NCI-H1436 treated with DMSO at 0.1 percent for 48 hours (cell line): ENCODE measurements at regions not wholly inside any gene's neighbourhood (a gene's known extent, or its start where the extent isn't known, plus 50 kb on each side); places are given as distances from the start of the nearest gene placed in this dataset.
"Not testable (repeated sequence)": the region's sequence is repeated elsewhere in the genome, so short reads cannot be mapped to it uniquely, and the experiment has no call there.

Source experiments
- DNase-seq: peaks from one replicate; lab custom pipeline; 2025; lab: John Stamatoyannopoulos, UW

DNA sequence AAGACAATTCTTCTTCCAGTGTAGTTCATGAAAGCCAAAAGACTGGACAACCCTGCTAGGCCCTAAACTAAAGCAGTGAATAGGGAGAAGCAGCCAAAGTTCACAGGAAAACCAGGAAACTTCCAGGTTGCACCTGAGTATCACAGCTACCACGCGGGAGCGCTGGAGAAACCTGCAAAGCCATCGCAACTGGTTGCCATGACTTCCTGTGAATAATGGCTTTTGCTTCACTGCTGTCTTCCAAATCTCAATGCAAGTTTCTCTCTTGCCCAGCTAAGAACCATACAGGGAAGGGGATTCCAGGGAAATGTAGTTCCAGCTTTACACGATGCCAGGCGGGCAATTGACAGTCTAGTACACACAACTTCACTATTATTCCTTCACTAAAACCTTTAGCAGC lies 114.1 kb downstream of the GXYLT1 start:
- DNase-seq = no peak

DNA sequence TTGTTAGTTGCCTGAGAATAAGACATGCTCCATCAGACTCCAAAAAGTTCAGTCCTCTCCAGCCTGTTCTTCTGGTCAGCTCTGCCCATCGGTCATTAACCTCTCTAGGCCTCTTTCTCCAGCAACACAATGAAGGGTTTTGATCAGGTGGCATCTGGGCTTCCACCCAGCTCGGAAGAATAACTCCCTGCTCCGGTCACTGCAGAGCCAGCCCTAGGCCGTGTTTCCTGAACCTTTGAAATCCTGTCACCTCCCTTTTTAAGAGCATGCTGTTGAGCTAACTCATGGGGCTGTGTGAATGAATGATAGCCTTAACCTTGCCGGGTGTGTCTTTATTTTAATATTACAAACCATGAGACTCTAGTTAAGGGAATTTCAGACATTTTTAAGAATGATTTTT lies 117.1 kb downstream of the GXYLT1 start:
- DNase-seq = no peak

DNA sequence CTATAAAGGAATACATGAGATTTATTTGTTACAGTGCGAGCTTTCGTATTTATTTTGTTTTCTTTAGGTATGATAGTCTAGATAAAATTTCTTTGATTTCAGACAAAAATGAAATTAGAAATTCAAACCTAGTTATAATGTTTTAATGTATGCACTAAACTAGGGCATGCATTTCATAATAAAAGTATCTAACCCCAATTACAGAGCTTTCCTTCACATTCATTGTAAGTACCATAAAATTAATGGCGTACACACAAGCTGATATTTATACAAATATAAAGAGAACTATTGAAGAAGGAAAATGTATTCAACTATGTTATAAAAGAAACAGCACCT lies 120.2 kb downstream of the GXYLT1 start:
- no peak for DNase-seq

DNA sequence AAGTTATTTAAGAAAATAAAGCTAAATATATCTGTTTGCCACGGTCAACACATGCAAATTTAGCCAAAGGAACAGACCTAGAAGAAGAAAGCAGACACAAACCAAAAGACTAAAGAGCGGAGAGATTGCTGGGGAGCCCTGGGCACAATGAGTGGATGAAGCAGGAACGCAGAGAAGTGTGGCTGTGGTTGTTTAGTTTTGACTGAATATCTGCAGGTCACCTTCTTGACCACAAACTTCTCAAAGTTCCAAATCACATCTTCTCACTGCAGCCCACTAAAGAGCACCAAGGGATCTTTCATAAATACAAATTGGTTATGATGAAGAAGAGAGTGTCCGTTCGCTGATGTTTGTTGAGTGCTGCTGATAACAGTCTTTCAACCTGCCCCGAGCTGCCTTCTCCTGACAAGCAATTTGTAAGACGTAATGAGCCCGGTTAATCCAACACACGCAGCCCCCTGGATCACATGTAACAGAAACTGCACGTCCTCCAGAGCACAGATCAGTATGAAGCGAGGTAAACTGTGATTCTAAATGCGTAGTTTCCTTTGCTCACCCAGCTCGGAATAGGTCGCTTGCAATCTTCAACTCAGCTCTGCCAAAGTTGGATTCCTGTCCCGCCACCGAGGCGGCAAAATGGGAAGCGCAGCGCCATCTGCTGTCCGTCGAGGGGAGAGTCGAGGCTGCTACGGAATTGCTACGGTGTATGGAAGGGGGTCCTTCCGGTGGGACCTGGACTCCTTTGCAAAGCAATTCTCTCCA lies 120.8 kb downstream of the GXYLT1 start:
- no peak for DNase-seq

DNA sequence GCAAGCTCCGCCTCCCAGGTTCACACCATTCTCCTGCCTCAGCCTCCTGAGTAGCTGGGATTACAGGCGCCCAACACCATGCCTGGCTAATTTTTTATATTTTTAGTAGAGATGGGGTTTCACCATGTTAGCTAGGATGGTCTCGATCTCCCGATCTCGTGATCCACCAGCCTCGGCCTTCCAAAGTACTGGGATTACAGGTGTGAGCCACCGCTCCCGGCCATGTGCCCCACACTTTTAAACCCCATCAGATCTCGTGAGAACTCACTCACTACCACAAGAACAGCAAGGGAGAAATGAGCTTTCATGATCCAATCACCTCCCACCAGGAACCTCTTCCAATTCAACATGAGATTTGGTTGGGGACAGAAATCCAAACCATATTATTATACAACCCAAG lies 122.7 kb downstream of the GXYLT1 start:
- not testable (repeated sequence) for DNase-seq

DNA sequence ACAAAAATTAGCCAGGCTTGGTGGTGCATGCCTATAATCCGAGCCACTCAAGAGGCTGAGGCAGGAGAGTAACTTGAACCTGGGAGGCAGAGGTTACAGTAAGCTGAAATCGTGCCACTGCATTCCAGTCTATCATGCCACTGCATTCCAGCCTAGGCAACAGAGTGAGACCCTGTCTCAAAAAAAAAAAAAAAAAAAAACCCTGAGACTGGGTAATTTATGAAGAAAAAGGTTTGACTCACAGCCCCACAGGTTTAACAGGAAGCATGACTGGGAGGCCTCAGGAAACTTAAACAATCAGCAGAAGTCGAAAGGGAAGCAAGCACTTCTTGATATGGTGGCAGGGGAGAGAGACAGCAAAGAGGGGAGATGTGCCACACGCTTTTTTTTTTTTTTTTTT lies 123.2 kb downstream of the GXYLT1 start:
- DNase-seq = no peak

DNA sequence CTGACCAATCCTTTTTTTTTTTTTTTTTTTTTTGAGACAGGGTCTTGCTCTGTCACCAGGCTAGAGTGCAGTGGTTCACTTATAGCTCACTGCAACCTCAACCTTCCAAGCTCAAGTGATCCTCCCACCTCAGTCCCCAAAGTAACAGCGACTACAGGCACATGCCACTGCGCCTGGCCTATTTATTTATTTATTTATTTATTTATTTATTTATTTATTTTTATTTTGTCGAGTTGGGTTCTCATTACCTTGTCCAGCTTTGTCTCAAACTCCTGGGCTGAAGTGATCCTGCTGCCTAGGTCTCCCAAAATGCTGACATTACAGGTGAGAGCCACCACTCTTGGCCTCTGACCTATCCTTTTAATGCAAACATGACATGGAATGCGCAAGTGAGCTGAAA lies 124.4 kb downstream of the GXYLT1 start:
- DNase-seq = no peak

DNA sequence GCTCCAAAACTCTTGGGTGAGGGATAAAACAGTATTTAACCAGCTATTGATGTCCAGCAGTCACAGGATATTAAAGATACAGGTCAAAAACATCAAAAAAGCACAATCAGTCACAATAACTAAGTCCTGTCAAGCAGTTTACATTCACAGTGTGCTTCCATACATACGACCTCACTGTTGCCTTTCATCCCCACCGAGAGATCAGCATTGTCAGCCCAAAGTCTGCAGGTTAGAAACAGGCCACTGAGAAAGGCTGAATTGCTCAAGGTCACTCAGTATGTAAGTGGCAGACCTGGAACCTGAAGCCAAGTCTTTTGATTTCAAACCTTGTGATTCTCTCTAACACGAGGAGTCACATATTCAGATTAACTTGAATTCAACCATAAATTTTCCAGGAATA lies 124.9 kb downstream of the GXYLT1 start:
- DNase-seq = no peak

DNA sequence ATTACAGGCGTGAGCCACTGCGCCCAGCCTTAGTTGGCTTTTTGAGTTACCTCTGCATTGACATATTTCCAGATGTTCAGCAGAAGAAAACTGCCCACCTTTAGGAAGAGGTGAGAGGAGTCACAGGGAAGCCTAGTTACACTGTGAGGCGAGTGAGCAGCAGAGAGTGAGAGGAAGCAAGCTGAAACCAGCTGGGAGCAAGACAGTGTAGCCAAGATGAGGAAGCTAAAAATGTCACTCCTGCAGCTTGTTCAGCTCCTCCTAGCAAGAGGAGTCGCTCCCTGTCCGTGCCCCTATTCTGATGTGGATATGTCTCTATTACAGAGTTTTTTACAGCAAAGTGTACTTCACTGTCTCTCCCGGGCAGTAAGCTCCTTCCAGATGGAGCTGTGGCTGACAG lies 127.6 kb downstream of the GXYLT1 start:
- DNase-seq = no peak

DNA sequence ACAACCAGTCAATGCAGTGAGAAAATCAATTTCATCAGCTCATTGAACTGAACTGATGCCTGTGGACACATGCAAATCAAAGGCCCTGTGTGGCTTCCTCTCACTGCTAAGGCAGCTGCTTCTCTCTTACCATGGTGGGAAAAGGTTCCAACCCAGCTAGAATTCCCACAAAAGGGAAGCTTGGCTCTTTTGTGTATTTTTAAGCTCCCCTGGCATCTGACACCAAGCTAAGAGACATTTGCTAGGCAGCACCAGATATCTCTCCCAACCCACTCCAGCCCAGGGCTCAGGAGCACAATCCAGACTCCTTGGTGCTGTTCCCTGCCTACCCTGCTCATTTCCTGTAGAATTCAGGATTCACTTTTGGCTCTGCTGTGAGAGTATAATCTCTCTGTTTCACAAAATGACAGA lies 129.6 kb downstream of the GXYLT1 start:
- DNase-seq = no peak

DNA sequence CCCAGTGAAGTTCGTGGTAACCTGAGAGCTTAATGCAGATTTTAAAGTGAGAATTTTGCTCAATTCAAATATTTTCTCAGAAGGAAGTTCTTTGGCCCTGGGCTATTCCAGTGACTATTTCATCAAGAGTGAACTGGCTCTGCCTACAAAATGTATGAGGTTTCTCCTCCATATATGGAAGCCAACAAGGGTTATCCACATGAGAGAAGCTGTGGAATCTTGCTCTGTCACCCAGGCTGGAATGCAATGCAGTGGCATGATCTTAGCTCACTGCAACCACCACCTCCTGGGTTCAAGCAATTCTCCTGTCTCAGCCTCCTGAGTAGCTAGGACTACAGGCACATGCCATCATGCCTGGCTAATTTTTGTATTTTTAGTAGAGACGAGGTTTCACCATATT lies 132.2 kb downstream of the GXYLT1 start:
- not testable (repeated sequence) for DNase-seq

DNA sequence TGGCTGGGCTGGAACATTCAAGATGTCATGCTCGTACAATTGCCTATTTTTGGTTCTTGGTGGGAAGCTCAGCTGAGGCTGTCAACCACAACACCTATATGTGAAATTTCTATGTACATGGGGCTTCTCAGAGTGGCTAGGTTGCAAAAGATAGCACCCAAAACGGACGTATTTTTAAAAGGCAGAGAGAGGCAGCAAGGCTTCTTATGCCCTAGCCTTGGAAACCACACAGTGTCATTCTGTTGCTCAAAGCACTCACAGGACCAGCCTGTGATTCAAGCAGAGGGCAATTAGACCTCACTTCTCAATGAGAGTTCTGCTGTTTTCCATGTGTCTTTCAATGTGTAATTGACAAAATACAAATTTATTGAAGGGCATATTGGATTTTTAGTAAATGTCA lies 134.0 kb downstream of the GXYLT1 start:
- DNase-seq = no peak

DNA sequence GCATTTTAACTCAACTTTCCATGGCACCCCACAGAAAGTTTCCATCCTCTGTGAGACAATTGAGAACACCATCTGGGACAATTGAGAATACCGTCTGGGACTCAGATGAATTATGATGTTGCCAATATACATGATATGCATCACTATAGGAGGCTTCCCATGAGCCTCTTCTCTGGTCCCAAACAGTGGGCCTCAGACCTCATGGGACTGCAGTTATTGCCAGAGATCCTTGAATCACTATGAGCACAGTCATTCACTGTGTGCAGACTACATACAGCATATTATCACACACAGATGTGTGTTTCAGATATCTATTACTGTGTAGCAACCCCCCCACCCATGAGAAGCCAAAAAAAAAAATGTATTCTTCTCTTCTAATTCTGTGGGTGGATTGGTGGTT lies 134.4 kb downstream of the GXYLT1 start:
- no peak for DNase-seq

DNA sequence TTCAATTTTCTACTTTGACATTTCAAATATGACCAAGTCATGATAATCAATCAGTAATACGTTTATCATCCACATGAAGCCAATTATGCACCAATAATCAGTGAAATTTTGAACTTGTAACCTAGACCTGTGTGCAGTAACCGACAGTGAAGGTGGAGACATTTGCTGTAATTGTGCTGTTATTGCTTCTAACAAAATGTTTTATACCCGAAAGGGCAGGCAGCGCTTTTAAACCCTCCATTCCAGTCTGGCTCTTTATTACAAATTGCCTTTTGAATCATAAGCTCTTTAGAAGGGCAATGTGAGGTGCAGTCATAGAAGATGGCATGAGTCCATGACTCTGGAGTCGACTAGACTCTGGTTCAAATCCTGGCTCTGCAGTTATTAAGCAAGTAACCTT lies 135.7 kb downstream of the GXYLT1 start:
- DNase-seq = no peak

DNA sequence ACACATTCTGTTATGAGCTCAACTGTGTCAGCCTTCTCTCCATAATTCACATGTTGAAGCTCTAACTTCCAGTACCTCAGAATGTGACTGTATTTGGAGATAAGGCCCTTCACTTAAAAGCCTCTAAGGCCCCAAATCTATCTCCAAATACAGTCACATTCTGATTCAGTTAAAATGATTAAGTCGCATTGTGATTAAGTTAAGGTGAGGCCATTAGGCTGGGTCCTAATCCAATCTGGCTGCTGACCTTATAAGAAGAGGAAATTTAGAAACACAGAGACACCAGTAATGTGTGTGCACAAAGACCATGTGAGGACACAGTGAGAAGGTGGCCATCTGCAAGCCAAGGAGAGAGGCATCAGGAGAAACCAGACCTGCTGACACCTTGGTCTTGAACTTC lies 141.6 kb downstream of the GXYLT1 start:
- no peak for DNase-seq

DNA sequence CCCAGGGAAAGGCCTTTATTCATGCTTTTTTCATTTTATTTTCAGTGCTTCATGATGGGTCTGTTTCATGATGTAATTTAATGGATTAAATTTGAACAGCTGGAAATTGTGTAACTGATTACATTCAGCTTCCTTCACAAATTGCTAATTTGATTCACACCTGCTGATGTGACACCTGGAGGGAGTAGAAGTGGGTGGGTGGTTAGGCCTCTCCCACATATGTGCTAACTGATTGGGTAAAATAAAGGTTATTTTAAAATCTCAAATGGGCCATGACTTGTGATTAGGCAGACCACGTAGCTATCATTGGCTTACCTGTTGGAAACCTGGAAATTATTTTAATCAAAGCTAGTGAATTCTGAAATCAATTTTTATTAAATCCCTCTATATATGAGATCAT lies 142.1 kb downstream of the GXYLT1 start:
- DNase-seq = no peak

DNA sequence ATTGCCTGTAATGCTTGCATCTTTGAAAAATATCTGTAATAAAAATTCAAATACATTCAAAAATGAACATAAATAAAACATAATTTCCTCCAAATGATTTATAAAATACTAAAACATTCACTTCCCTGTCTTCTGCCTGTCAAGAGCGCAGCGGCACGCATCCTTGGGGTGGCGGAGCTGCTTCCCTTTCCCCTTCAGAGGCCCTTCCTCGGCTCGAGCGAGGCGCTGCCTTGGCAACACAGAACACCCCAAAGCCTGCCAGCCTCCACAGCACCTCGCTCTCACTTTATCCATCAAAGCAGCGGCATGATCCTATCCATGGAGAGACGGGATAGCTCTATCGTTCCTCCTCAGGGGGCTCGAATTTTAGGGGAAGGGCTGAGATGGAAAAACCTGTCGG lies 146.2 kb downstream of the GXYLT1 start:
- DNase-seq = no peak

DNA sequence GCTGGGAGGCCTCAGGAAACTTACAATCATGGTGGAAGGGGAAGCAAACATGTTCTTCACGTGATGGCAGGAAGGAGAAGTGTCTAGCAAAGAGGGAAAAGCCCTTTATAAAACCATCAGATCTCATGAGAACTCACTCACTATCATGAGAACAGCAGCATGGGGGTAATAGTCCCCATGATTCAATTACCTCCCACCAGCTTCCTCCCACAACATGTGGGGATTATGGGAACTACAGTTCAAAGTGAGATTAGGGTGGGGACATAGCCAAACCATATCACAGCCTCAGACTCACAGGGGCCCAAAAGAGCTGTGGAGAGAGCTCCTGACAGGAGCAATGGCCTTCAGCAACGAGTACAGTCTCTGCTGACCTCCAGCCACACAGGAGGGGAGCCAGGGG lies 151.4 kb downstream of the GXYLT1 start:
- DNase-seq = no peak

DNA sequence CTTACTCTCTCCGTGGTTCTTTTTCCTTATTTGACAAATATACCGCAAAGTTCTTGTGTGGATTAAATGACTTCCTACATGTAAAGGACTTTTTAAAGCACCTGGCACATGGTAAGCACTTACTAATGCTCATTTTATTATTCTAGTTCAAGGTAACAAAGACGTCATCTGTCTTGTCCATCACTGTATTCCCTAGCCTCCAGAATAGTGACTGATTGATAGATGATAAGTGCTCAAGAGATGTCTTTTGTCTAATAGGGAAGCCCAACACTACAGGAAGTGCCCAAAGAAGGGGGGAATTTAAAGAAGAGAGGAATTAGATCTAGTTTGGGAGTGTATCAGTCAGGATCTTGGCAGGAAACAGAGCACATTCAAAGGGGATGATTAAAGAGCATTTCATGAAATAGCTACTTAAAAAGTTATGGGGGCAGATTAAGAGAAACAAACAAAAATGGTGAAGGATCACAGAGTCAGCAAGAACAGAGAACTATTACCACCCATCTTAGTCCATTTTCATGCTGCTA lies 151.9 kb downstream of the GXYLT1 start:
- no peak for DNase-seq

DNA sequence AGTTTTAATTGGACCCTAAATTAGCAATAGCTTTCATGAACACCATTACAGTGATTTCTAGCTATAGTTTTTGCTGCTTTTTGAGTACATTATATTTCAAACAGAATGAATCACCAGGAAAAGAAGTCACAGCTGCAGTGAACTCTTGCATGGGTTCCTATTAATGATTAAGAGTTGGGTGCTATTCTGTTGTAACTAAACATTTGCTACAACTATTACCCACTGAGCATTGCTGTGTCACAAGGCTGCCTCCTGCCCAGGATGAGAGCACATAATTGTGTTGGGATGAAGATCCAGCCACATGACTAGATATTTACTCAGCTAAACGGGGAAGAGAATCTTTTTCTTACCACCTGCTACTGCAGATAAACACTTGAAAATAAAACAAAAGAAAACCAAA lies 152.7 kb downstream of the GXYLT1 start:
- DNase-seq = no peak

DNA sequence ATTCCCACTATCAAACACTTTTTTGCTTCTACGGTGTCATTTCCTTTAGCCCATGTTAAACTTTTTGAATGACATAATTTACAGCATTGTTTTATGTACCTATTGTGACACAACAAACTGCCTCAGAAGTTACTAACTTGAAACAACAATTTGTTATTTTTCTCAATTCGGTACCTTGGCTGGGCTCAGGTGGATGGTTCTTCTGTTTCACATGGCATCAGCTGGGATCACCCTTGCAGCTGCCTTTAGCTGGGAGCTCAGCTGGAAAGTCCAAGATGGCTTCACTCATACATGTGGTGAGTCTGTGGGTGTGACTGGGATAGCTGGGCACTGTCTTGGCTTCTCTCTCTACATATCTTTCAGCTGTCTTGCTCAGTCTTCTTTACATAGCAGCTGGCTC lies 156.0 kb downstream of the GXYLT1 start:
- no peak for DNase-seq

DNA sequence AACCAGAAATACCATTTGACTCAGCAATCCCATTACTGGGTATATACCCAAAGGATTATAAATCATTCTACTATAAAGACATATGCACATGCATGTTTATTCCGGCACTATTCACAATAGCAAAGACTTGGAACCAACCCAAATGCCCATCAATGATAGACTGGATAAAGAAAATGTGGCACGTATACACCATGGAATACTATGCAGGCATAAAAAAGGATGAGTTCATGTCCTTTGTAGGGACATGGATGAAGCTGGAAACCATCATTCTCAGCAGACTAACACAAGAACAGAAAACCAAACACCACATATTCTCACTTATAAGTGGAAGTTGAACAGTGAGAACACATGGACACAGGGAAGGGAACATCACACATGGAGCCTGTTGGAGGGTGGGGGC lies 158.2 kb downstream of the GXYLT1 start:
- not testable (repeated sequence) for DNase-seq

DNA sequence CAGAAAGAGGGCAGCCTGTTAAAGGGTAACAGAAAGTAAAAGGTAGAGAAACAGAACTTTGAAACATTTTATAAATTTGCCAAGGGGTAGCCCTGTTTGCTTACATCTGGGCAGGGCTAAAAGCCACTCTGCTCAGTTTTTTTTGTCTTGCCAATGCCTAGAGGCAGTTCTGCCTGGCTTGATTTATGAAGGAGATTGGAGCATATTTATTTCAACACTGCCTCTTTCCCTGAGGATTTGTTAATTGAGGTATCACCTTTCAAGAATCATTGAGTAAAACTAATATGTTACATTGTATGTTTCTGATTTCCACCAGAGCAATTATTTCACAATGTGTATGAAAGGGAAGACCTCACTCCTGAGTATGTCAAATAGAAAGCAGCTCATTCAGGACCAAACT lies 160.8 kb downstream of the GXYLT1 start:
- peak; percentile 79 for DNase-seq

DNA sequence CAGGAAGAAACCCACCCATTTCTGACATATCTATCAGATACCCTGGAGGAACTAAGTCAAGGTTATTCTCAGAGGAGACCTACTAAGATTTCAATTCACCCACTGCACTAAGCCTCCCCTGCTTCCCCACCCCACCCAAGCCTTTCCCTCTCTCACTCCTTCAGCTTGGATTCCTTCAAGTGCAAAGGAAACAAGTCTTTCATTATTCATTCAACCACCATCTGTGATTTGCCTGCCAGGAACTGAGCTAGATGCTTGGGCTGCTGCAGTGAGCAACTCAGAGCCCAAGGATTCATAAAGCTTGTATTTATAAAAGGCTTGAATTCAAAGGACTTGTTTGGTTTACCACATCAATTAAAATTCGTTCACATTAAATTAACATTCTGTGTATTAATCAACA lies 161.3 kb downstream of the GXYLT1 start:
- no peak for DNase-seq
